ENCODE measurements at regions not wholly inside any gene's neighbourhood (a gene's known extent, or its start where the extent isn't known, plus 50 kb on each side); places are given as distances from the start of the nearest gene placed in this dataset.
"Not testable (repeated sequence)": the region's sequence is repeated elsewhere in the genome, so short reads cannot be mapped to it uniquely, and the experiment has no call there.

- DNase-seq: no peak
Observed at GRCh38 chr5:143659599-143660238, 152.2 kb upstream of the HMHB1 start.

GRCh38 chr5:143658956-143659355 lies 153.0 kb upstream of the HMHB1 start:
- no peak for DNase-seq

- DNase-seq: no peak
Observed at GRCh38 chr5:143657647-143658285, 154.2 kb upstream of the HMHB1 start.

GRCh38 chr5:143653766-143654282 lies 158.1 kb upstream of the HMHB1 start:
- no peak for DNase-seq

- no peak for DNase-seq
Observed at GRCh38 chr5:143653256-143653655, 158.7 kb upstream of the HMHB1 start.

GRCh38 chr5:143652108-143652700 lies 159.8 kb upstream of the HMHB1 start:
- DNase-seq: no peak

GRCh38 chr5:143649937-143650621 lies 161.9 kb upstream of the HMHB1 start:
- DNase-seq: peak; percentile 81

GRCh38 chr5:143648696-143649095 lies 163.3 kb upstream of the HMHB1 start:
- no peak for DNase-seq

GRCh38 chr5:143646961-143647360 lies 165.0 kb upstream of the HMHB1 start:
- no peak for DNase-seq

- DNase-seq: no peak
Observed at GRCh38 chr5:143645356-143645755, 166.6 kb upstream of the HMHB1 start.

- DNase-seq: no peak
Observed at GRCh38 chr5:143644727-143645126, 167.2 kb upstream of the HMHB1 start.

- DNase-seq: no peak
Observed at GRCh38 chr5:143642791-143643190, 169.2 kb upstream of the HMHB1 start.

GRCh38 chr5:143641549-143642355 lies 170.2 kb upstream of the HMHB1 start:
- peak; percentile 52 for DNase-seq

- no peak for DNase-seq
Observed at GRCh38 chr5:143638654-143639053, 173.3 kb upstream of the HMHB1 start.

GRCh38 chr5:143636931-143637528 lies 174.9 kb upstream of the HMHB1 start:
- DNase-seq: no peak

- DNase-seq: no peak
Observed at GRCh38 chr5:143635888-143636287, 176.1 kb upstream of the HMHB1 start.

- DNase-seq: no peak
Observed at GRCh38 chr5:143635146-143635752, 176.7 kb upstream of the HMHB1 start.

- DNase-seq: no peak
Observed at GRCh38 chr5:143634689-143635088, 177.3 kb upstream of the HMHB1 start.

- no peak for DNase-seq
Observed at GRCh38 chr5:143629871-143630659, 181.9 kb upstream of the HMHB1 start.

- not testable (repeated sequence) for DNase-seq
Observed at GRCh38 chr5:143625048-143625447, 186.9 kb upstream of the HMHB1 start.

- DNase-seq: no peak
Observed at GRCh38 chr5:143624465-143624864, 187.5 kb upstream of the HMHB1 start.

All from left hindlimb (tissue), 1 donor.